Endodermal cell (in vitro differentiated cells): ENCODE measurements at regions not wholly inside any gene's neighbourhood (a gene's known extent, or its start where the extent isn't known, plus 50 kb on each side); places are given as distances from the start of the nearest gene placed in this dataset.

Experiments used
- DNase-seq: peaks from one replicate; pipeline ENCODE4 v3.0.0-alpha.2; 2017
- H3K27ac ChIP-seq: 2 replicates; pipeline ENCODE4 v1.5.1; 2013; ENCODE audit warnings: mild to moderate bottlenecking, low read depth, low read length, moderate library complexity
- H3K27me3 ChIP-seq: 2 replicates; pipeline ENCODE4 v1.6.1; 2013; ENCODE audit warnings: mild to moderate bottlenecking, low read length, moderate library complexity; ENCODE audit not compliant: insufficient read depth, control insufficient read depth, poor library complexity, severe bottlenecking
- H3K36me3 ChIP-seq: 2 replicates; pipeline ENCODE4 v1.7.0; 2013; ENCODE audit warnings: mild to moderate bottlenecking, low read length, moderate library complexity; ENCODE audit not compliant: control insufficient read depth, insufficient read depth
- H3K4me1 ChIP-seq: one replicate; pipeline ENCODE4 v1.7.0; 2013; ENCODE audit warnings: low read length; ENCODE audit not compliant: control insufficient read depth, insufficient read depth
- H3K4me3 ChIP-seq: 2 replicates; pipeline ENCODE4 v1.5.1; 2013; ENCODE audit warnings: mild to moderate bottlenecking, low read length, moderate library complexity
- H3K9ac ChIP-seq: 2 replicates; pipeline ENCODE4 v1.6.1; 2013; ENCODE audit warnings: mild to moderate bottlenecking, low read length, moderate library complexity; ENCODE audit not compliant: poor library complexity, severe bottlenecking; ENCODE audit errors: extremely low read depth
- H3K9me3 ChIP-seq: 2 replicates; pipeline ENCODE4 v1.6.1; 2013; ENCODE audit warnings: mild to moderate bottlenecking, low read length, moderate library complexity; ENCODE audit not compliant: control insufficient read depth
- H3K27ac Mint-ChIP-seq: 2 replicates; pipeline ENCODE4 v1.8.0; 2020; ENCODE audit warnings: mixed read lengths
- H3K27me3 Mint-ChIP-seq: 2 replicates; pipeline ENCODE4 v1.8.0; 2021; ENCODE audit warnings: mild to moderate bottlenecking, mixed read lengths; ENCODE audit not compliant: insufficient read depth
- H3K36me3 Mint-ChIP-seq: 2 replicates; pipeline ENCODE4 v1.8.0; 2020; ENCODE audit warnings: low read depth, mixed read lengths
- H3K4me1 Mint-ChIP-seq: 2 replicates; pipeline ENCODE4 v1.8.0; 2020; ENCODE audit warnings: mixed read lengths
- H3K4me3 Mint-ChIP-seq: 2 replicates; pipeline ENCODE4 v1.8.0; 2020; ENCODE audit warnings: mild to moderate bottlenecking, moderate library complexity, mixed read lengths
- H3K9me3 Mint-ChIP-seq: 2 replicates; pipeline ENCODE4 v1.8.0; 2020; ENCODE audit warnings: mild to moderate bottlenecking, mixed read lengths
- WGBS, 2 experiments: methylation state at CpG; one replicate each; pipeline versions ENCODE4 v1.1.5 to v1.1.7; 2013; ENCODE audit warnings: missing lambda C conversion rate in 2 of 2, mixed read lengths in 1 of 2; ENCODE audit not compliant: insufficient coverage in 1 of 2, insufficient read length in 1 of 2; 5-methylcytosine and 5-hydroxymethylcytosine counted together
- TF ChIP-seq, protein P1 (sequence below): fragments of 200-600 bp; sonication (generic); conservative IDR thresholded peaks from 2 replicates; pipeline ENCODE4 v1.5.0; 2021; ENCODE audit warnings: antibody characterized with exemption, mild to moderate bottlenecking

DNA sequence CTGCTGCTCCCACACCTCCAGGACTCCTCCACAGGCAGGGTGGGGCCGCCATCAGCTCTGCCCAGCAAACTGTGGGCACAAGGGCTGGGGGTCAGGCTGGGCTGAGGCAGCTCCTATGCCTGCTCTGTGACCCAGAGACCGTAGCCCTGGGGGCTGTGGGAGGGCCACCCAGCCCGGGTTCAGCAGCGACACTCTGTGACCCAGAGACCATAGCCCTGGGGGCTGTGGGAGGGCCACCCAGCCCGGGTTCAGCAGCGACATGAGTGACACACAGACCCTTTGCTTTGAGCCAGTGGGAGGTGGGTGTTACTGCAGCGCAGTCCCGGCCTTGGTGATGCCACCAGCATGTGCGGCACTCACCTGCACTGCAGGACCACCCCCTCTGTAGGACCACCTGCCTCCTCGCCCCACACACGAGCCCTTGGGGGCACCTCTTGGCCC is 118.9 kb upstream of the LPCAT1 start:
- no peaks in the 10 kb centered on the region for H3K36me3 Mint-ChIP-seq
- TF ChIP-seq, protein P1, sequence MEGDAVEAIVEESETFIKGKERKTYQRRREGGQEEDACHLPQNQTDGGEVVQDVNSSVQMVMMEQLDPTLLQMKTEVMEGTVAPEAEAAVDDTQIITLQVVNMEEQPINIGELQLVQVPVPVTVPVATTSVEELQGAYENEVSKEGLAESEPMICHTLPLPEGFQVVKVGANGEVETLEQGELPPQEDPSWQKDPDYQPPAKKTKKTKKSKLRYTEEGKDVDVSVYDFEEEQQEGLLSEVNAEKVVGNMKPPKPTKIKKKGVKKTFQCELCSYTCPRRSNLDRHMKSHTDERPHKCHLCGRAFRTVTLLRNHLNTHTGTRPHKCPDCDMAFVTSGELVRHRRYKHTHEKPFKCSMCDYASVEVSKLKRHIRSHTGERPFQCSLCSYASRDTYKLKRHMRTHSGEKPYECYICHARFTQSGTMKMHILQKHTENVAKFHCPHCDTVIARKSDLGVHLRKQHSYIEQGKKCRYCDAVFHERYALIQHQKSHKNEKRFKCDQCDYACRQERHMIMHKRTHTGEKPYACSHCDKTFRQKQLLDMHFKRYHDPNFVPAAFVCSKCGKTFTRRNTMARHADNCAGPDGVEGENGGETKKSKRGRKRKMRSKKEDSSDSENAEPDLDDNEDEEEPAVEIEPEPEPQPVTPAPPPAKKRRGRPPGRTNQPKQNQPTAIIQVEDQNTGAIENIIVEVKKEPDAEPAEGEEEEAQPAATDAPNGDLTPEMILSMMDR = no peak
- H3K4me1 Mint-ChIP-seq = peaks cover 8% of the 10 kb centered on the region
- H3K27me3 ChIP-seq = peaks cover 24% of the 10 kb centered on the region
- peaks cover 2% of the 10 kb centered on the region for H3K4me1 ChIP-seq
- no peak overlapping the region for H3K27ac Mint-ChIP-seq
- no peak overlapping the region for H3K27ac ChIP-seq
- no peak for DNase-seq
- no peaks in the 10 kb centered on the region for H3K9me3 ChIP-seq
- H3K4me3 Mint-ChIP-seq = no peak overlapping the region
- H3K9me3 Mint-ChIP-seq = no peaks in the 10 kb centered on the region
- peaks cover 43% of the 10 kb centered on the region for H3K27me3 Mint-ChIP-seq
- H3K9ac ChIP-seq = no peak overlapping the region
- H3K4me3 ChIP-seq = no peak overlapping the region
- 92 to 100% methylated on average over 5 to 11 of the region's 11 CpGs for WGBS, 2 experiments
- no peaks in the 10 kb centered on the region for H3K36me3 ChIP-seq

DNA sequence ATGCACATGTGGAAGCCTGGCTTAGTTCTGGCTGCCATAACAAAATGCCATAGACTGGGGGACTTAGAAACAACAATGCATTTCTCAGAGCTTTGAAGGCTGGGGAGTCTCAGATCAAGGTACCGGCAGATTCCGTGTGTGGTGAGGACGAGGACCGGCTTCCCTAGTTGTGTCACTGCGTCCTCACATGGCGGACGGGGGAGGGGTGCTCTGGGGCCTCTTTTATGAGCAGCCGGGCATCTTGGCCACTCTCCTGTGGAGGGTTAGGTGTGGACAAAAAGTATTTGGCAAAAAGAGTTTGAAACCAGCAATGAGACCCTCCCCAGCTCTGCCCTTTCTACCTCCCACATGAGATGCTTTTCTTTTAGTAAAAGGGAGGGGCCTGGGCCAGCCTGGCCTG is 118.5 kb upstream of the LPCAT1 start:
- H3K27ac ChIP-seq = no peak overlapping the region
- Mint-ChIP-seq H3K4me3 (no peak overlapping the region), H3K27me3 (peaks cover 41% of the 10 kb centered on the region), H3K27ac (no peak overlapping the region), H3K4me1 (peaks cover 8% of the 10 kb centered on the region), H3K9me3 (no peaks in the 10 kb centered on the region), H3K36me3 (no peaks in the 10 kb centered on the region)
- H3K27me3 ChIP-seq = peaks cover 24% of the 10 kb centered on the region
- TF ChIP-seq, protein P1 = no peak
- peak; percentile 49 for DNase-seq
- no peak overlapping the region for H3K9ac ChIP-seq
- 90 to 96% methylated on average over 6 to 8 of the region's 8 CpGs for WGBS, 2 experiments
- no peak overlapping the region for H3K4me3 ChIP-seq
- peaks cover 2% of the 10 kb centered on the region for H3K4me1 ChIP-seq
- no peaks in the 10 kb centered on the region for H3K9me3 ChIP-seq
- no peaks in the 10 kb centered on the region for H3K36me3 ChIP-seq

DNA sequence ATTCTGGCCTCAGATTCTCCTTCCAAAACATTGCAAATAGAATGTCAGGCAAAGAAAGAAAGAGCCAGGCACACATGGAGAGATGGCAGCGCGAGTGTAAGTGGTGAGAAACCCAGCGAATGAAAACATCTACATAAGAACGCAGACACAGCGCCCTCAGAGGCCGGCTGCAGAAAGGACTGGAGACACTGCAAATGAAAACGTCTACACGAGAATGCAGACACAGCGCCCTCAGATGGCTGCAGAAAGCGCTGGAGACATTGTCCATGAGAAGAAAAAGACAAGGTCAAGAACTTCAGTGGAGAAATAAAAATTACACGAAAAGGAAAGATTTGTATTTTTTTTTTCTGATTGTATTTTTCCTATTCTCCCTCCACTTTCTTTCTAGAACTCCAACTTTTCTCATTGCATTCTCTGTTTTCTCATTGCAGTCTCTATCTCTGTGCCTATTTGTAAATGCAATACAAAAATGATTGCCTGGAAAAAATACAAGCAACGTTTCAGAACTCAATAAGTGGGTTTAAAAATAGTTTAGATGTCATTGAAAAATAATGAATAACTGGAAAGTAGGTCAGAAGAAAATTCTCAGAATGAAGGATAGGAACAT is 117.9 kb upstream of the LPCAT1 start:
- H3K4me3 ChIP-seq = no peak overlapping the region
- DNase-seq = peak; percentile 94
- no peaks in the 10 kb centered on the region for H3K9me3 Mint-ChIP-seq
- H3K27ac ChIP-seq = no peak overlapping the region
- H3K27ac Mint-ChIP-seq = no peak overlapping the region
- no peaks in the 10 kb centered on the region for H3K36me3 ChIP-seq
- H3K27me3 ChIP-seq = peaks cover 24% of the 10 kb centered on the region
- TF ChIP-seq, protein P1 = peak; percentile 95
- WGBS, 2 experiments = 8 to 9% methylated on average over 11 of the region's 12 CpGs
- H3K36me3 Mint-ChIP-seq = no peaks in the 10 kb centered on the region
- peaks cover 39% of the 10 kb centered on the region for H3K27me3 Mint-ChIP-seq
- H3K9me3 ChIP-seq = no peaks in the 10 kb centered on the region
- H3K9ac ChIP-seq = no peak overlapping the region
- H3K4me3 Mint-ChIP-seq = no peak overlapping the region
- peaks cover 8% of the 10 kb centered on the region for H3K4me1 Mint-ChIP-seq
- peaks cover 2% of the 10 kb centered on the region for H3K4me1 ChIP-seq
